Activated T-cell treated with anti-CD3 and anti-CD28 coated beads for 24 hours (primary cell): ENCODE measurements at regions not wholly inside any gene's neighbourhood (a gene's known extent, or its start where the extent isn't known, plus 50 kb on each side); places are given as distances from the start of the nearest gene placed in this dataset.

Source experiments
- DNase-seq: peaks from one replicate; pipeline ENCODE4 v3.0.0-alpha.2; 2020; ENCODE audit warnings: low read depth

DNA sequence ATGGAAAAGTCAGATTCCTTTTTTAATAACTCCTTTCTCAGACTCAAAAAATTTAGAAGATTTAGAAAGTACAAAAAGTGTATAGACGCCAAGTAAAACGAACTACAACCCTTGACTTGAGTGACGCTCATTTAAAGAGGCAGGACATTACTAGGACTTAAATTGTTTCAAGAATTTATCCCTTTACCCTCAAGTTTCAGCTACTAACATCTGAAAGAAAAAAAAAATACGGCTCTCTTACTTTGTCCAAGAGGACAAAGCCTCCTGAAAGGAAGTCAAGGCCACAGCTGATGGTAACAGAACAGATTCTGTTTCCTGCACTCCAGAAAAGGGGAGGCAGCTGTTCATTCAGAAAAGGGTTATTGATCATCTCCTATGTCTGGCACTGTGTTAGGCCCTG lies 57.6 kb upstream of the PKDCC start:
- DNase-seq: no peak

DNA sequence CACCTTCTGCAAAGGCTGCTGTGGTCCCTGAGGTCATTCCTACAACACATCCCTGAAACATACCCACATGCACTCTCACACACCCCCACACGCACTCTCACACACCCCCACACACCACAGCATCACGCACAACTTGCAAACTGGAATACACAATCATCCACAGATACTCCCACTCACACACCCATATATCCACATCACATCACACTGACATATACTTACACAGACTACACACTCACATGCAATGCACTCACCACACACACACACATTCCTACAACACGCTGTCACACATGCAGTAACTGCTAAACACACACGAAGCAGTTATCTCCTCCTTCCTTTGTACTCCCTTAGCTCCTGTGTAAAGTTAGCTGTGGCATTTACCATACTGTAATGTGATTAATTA lies 57.1 kb upstream of the PKDCC start:
- no peak for DNase-seq

DNA sequence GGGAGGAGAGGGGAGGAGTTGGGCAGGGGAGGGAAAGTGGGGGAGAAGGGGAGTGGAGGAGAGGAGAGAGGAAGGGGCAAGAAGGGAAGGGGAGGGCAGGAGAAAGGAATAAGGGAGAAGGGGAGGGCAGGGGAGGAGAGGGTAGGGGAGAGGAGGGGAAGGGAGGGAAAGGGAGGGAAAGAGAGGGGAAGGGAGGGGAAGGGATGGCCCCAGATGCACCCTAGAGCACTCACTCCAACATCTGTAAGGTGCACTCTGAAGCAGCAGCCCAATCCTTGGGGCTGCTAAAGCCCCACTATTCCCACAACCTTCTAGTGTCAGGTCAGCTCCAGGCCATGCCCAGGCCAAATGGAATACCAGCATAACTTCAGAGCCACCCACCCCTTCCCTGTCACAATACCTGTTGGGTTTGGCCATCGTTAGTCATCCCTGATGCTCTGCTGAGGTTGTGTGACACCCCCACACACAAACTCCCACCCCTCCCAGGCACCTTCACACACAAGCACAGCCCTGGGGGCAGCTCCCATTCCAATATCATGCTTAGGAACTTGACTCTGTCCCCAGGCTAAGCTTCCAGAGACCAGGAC lies 55.7 kb upstream of the PKDCC start:
- DNase-seq: no peak

DNA sequence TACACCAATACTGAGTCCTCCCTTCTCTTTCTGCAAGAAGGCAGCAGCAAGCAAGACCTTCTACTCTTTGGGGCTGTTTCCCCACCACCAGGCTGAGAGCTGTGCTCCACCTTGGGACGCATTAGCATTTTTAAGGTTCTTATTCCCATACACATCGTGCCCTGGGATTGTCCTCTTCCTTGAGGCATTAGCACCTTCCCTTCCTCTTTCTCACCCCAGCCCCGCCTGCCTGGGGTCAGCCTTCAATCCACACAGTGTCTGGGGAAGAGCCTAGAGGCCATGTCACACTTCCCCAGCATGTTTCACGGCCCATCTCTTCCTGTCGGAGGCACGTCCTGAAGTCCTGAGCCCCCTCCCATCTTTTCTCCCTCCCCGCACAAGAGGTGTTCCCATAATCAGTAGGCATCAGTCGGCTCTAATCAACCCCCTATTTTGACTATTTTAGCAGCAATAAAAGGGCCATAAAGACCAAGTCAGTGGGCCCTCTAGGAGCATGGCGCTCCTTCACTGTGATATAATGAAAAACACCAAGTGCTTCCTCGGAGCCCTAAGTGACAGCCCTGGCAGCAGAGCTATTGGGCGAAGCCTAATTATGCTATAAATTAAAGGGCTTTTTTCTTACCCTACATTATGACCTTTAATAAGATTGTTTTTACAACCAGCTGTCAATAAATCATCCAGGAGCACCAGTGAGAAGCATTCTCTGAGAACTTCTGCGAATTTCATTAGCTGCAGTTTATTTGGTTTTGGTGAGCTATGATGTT lies 55.0 kb upstream of the PKDCC start:
- no peak for DNase-seq

DNA sequence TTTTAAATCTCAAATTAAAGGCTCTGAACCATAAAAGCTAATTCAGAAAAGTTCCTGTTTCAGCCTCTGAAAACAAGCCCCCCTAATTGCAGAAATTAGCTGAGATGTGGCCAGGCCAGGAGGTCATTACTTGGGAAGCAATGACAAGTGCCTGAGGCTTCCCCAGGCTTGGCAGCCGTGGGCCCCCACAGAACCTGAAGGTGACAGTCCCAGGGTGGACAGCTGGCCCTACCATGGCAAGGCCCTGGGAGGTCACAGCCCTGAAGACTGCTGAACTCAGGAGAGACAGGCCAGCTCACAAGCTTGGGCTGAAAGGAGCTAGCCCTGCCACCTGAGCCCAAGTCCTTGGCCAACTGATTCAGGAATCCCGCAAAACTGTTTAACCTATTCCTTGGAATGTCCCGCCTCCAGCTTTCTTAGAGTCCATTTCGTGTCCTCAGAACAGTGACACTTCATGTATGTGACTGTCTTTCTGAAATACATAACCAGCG lies 54.3 kb upstream of the PKDCC start:
- DNase-seq: no peak

DNA sequence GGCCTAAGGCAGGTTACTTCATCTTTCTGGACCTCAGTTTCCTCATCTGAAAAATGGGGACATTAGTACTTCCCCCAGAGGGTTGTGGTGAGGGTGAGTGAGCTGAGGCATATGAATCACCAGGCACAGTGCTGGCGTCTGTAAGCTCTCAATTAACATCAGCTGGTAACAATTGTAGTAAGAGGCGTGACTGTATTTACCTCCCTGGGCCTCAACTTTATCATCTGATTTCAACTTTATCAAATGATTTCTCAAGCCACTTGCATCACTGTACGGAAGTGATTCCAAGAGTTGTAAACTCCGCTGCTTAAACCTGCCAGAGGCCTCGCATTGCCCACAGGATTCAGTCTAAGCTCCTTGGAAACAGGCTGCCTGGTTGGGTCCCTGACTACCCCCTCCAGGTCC lies 53.6 kb upstream of the PKDCC start:
- DNase-seq: no peak

DNA sequence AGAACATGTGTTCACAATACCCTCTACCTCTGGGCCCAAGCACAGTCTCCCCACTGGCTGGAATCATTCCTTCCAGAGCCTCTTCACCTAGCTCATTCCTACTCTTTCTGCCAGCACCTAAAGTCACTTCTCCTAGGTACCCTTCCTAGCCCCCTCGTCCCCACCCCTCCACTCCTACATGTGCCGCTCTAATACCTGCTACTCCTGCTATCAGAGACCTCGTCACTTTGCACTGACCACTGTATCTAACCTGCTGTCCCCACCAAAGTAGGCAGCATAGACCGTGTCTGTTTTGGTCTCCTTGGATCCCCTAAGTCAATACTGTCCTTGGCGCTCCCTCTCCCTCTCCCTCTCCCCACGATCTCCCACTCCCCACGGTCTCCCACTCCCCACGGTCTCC lies 53.2 kb upstream of the PKDCC start:
- DNase-seq: no peak

DNA sequence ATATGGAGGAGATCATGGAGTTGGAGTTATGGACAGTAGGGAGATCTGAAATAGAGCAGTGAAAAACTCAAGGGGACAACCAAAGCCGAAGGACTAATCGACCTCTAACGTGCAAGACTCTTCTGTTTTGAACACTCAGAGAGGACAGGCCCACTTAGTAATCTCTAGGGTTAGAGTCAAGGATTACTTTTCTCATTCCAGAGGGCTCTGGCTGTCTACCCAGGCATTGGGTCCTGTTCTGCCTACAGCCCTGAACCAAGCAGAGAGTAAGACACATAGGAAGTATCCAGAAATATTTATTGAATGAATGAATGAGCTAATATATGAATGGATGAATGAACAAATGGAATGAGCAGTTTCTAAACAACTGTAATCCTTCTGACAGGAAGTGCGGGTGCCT lies 50.3 kb upstream of the PKDCC start:
- DNase-seq: no peak
